GM12892 (cell line): ENCODE measurements at regions not wholly inside any gene's neighbourhood (a gene's known extent, or its start where the extent isn't known, plus 50 kb on each side); places are given as distances from the start of the nearest gene placed in this dataset.

Source experiments
- POLR2A ChIP-seq: IDR thresholded peaks from 2 replicates; pipeline ENCODE4 v1.6.1; 2011; ENCODE audit warnings: low read depth, low read length, control low read depth
- POLR2AphosphoS5 ChIP-seq: IDR thresholded peaks from 2 replicates; pipeline ENCODE4 v1.6.1; 2011; ENCODE audit warnings: low read depth, low read length, control low read depth

GRCh38 chr6:88248709-88249321, 82.7 kb upstream of the CNR1 start:
- TF ChIP-seq POLR2AphosphoS5 (no peak), POLR2A (no peak)
